ENCODE measurements at regions not wholly inside any gene's neighbourhood (a gene's known extent, or its start where the extent isn't known, plus 50 kb on each side); places are given as distances from the start of the nearest gene placed in this dataset.

- no peak for TF ChIP-seq POLR2A (IDR thresholded peaks at IDR 0.05)
- TF ChIP-seq, protein P1, sequence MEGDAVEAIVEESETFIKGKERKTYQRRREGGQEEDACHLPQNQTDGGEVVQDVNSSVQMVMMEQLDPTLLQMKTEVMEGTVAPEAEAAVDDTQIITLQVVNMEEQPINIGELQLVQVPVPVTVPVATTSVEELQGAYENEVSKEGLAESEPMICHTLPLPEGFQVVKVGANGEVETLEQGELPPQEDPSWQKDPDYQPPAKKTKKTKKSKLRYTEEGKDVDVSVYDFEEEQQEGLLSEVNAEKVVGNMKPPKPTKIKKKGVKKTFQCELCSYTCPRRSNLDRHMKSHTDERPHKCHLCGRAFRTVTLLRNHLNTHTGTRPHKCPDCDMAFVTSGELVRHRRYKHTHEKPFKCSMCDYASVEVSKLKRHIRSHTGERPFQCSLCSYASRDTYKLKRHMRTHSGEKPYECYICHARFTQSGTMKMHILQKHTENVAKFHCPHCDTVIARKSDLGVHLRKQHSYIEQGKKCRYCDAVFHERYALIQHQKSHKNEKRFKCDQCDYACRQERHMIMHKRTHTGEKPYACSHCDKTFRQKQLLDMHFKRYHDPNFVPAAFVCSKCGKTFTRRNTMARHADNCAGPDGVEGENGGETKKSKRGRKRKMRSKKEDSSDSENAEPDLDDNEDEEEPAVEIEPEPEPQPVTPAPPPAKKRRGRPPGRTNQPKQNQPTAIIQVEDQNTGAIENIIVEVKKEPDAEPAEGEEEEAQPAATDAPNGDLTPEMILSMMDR (IDR thresholded peaks at IDR 0.05) = no peak
- no peak for DNase-seq
- intact Hi-C loops (cut with DNase I; ENCODE audit: low total_unique reads) = no loop called here
- H3K27me3 ChIP-seq = no peaks in the 10 kb centered on the region
- no peak overlapping the region for H3K27ac ChIP-seq
- WGBS, 2 donors = 57 to 59% methylated on average over 5 of the region's 5 CpGs
- no peaks in the 10 kb centered on the region for H3K36me3 ChIP-seq (ENCODE audit: low read depth, missing control alignments)
- H3K9me3 ChIP-seq = no peaks in the 10 kb centered on the region
- H3K4me1 ChIP-seq = no peaks in the 10 kb centered on the region
- H3K4me3 ChIP-seq = no peak overlapping the region
Measured at GRCh38 chr5:6950860-6951259, 237.6 kb downstream of the TENT4A start.

- intact Hi-C loops (cut with DNase I; ENCODE audit: low total_unique reads) = no loop called here
- H3K27me3 ChIP-seq = no peaks in the 10 kb centered on the region
- TF ChIP-seq POLR2A (IDR thresholded peaks at IDR 0.05) = no peak
- TF ChIP-seq, protein P1 (IDR thresholded peaks at IDR 0.05) = no peak
- H3K9me3 ChIP-seq = no peaks in the 10 kb centered on the region
- H3K36me3 ChIP-seq (ENCODE audit: low read depth, missing control alignments) = no peaks in the 10 kb centered on the region
- H3K4me1 ChIP-seq = no peaks in the 10 kb centered on the region
- no peak for DNase-seq
- no peak overlapping the region for H3K4me3 ChIP-seq
- H3K27ac ChIP-seq = no peak overlapping the region
- WGBS, 2 donors = 88 to 89% methylated on average over 2 of the region's 2 CpGs
Measured at GRCh38 chr5:6961123-6961522, 247.9 kb downstream of the TENT4A start.

GRCh38 chr5:6961837-6962635 lies 248.8 kb downstream of the TENT4A start:
- Histone ChIP-seq H3K27ac (no peak overlapping the region), H3K4me3 (no peak overlapping the region), H3K36me3 (ENCODE audit: low read depth, missing control alignments) (no peaks in the 10 kb centered on the region), H3K4me1 (no peaks in the 10 kb centered on the region), H3K9me3 (no peaks in the 10 kb centered on the region), H3K27me3 (no peaks in the 10 kb centered on the region)
- no peak for DNase-seq
- WGBS, 2 donors = 68 to 69% methylated on average over 12 of the region's 12 CpGs
- TF ChIP-seq POLR2A (IDR thresholded peaks at IDR 0.05) = no peak
- TF ChIP-seq, protein P1 (IDR thresholded peaks at IDR 0.05) = no peak
- intact Hi-C loops (cut with DNase I; ENCODE audit: low total_unique reads) = no loop called here

DNA sequence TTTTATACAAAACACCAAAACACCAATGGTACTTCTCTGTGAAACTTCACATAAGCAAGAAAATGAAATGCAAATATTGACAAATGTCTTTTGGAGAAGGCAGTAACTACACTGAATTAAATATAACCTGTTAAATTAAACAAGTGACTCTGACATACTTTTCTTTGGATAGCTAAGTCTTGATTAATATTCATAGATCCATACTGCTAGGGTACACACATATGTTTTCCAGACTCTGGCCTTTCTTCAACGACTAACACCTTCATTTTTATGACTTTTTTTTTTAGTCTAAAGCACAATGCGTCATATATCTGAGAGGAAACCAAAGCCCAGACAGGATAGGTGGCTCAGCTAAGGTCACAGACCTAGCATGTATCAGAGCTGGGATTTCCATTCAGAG lies 263.7 kb downstream of the TENT4A start:
- intact Hi-C loops (cut with DNase I; ENCODE audit: low total_unique reads) = no loop called here
- Histone ChIP-seq H3K27me3 (no peaks in the 10 kb centered on the region), H3K27ac (no peak overlapping the region), H3K9me3 (no peaks in the 10 kb centered on the region), H3K4me3 (no peak overlapping the region), H3K4me1 (no peaks in the 10 kb centered on the region), H3K36me3 (ENCODE audit: low read depth, missing control alignments) (no peaks in the 10 kb centered on the region)
- no peak for DNase-seq
- 65 to 77% methylated on average over 2 of the region's 2 CpGs for WGBS, 2 donors
- TF ChIP-seq, protein P1 (IDR thresholded peaks at IDR 0.05) = no peak
- TF ChIP-seq POLR2A (IDR thresholded peaks at IDR 0.05) = no peak

- Histone ChIP-seq H3K4me1 (no peaks in the 10 kb centered on the region), H3K4me3 (no peak overlapping the region), H3K36me3 (ENCODE audit: low read depth, missing control alignments) (no peaks in the 10 kb centered on the region), H3K9me3 (no peaks in the 10 kb centered on the region), H3K27me3 (no peaks in the 10 kb centered on the region), H3K27ac (no peak overlapping the region)
- no peak for DNase-seq
- TF ChIP-seq, protein P1 (IDR thresholded peaks at IDR 0.05) = no peak
- no peak for TF ChIP-seq POLR2A (IDR thresholded peaks at IDR 0.05)
- intact Hi-C loops (cut with DNase I; ENCODE audit: low total_unique reads) = no loop called here
Measured at GRCh38 chr5:6979061-6979460, 265.8 kb downstream of the TENT4A start.
